Keratinocyte (primary cell): ENCODE measurements at regions not wholly inside any gene's neighbourhood (a gene's known extent, or its start where the extent isn't known, plus 50 kb on each side); places are given as distances from the start of the nearest gene placed in this dataset.

Experiments
- DNase-seq: peaks from one replicate; pipeline ENCODE4 v3.0.0-alpha.2; 2011; ENCODE audit warnings: low read depth, missing footprints, low spot score
- FAIRE-seq: peaks from 2 replicates; lab custom pipeline; 2011; peaks lifted over from hg19 to GRCh38; lab: Jason Lieb, UNC
- H2AFZ ChIP-seq: 2 replicates; pipeline ENCODE4 v1.6.0; 2012; ENCODE audit warnings: low read length, control low read depth, inconsistent platforms; ENCODE audit not compliant: control insufficient read depth
- H3K27ac ChIP-seq: 2 replicates; pipeline ENCODE4 v1.5.1; 2011; ENCODE audit warnings: low read length; ENCODE audit not compliant: control insufficient read depth, insufficient read depth
- H3K27me3 ChIP-seq: 3 replicates; pipeline ENCODE4 v1.6.0; 2011; ENCODE audit warnings: low read length; ENCODE audit not compliant: control insufficient read depth, insufficient read depth; ENCODE audit errors: extremely low read depth
- H3K36me3 ChIP-seq, 2 experiments: 2 replicates in 1 of 2; 3 replicates in 1 of 2; pipeline ENCODE4 v1.5.1; 2011; ENCODE audit warnings: low read length in 2 of 2, mild to moderate bottlenecking in 1 of 2; ENCODE audit not compliant: control insufficient read depth in 2 of 2, insufficient read depth in 2 of 2; ENCODE audit errors: extremely low read depth in 1 of 2
- H3K4me1 ChIP-seq: 3 replicates; pipeline ENCODE4 v1.5.1; 2011; ENCODE audit warnings: low read length; ENCODE audit not compliant: control insufficient read depth, insufficient read depth; ENCODE audit errors: extremely low read depth
- H3K4me2 ChIP-seq: 3 replicates; pipeline ENCODE4 v1.6.0; 2011; ENCODE audit warnings: low read depth, low read length; ENCODE audit not compliant: control insufficient read depth, insufficient read depth; ENCODE audit errors: extremely low read depth
- H3K4me3 ChIP-seq, 3 experiments: fragments of 200-600 bp in 1 of 3; sonication (generic) in 1 of 3; 2 replicates in 2 of 3; 3 replicates in 1 of 3; pipeline ENCODE4 v1.5.1; 2011 to 2016; ENCODE audit warnings: low read length in 3 of 3, mild to moderate bottlenecking in 3 of 3, control low read depth in 2 of 3, inconsistent platforms in 1 of 3, low read depth in 1 of 3, mixed read lengths in 1 of 3, mixed run types in 1 of 3, moderate library complexity in 1 of 3; ENCODE audit not compliant: control insufficient read depth in 2 of 3, insufficient read depth in 2 of 3; ENCODE audit errors: extremely low read depth in 1 of 3
- H3K79me2 ChIP-seq: 2 replicates; pipeline ENCODE4 v1.6.0; 2012; ENCODE audit warnings: low read length; ENCODE audit not compliant: control insufficient read depth, insufficient read depth
- H3K9ac ChIP-seq: 3 replicates; pipeline ENCODE4 v1.6.0; 2011; ENCODE audit warnings: low read length; ENCODE audit not compliant: control insufficient read depth, insufficient read depth; ENCODE audit errors: extremely low read depth
- H3K9me1 ChIP-seq: 3 replicates; pipeline ENCODE4 v1.6.0; 2011; ENCODE audit warnings: low read length; ENCODE audit not compliant: control insufficient read depth, insufficient read depth; ENCODE audit errors: extremely low read depth
- H3K9me3 ChIP-seq: 2 replicates; pipeline ENCODE4 v1.5.1; 2012; ENCODE audit warnings: low read depth, low read length; ENCODE audit not compliant: control insufficient read depth
- H4K20me1 ChIP-seq: 3 replicates; pipeline ENCODE4 v1.6.0; 2011; ENCODE audit warnings: low read length; ENCODE audit not compliant: control insufficient read depth, insufficient read depth; ENCODE audit errors: extremely low read depth
- EZH2 ChIP-seq: IDR thresholded peaks from one replicate; pipeline ENCODE4 v1.6.1; 2012; ENCODE audit warnings: inconsistent platforms, mild to moderate bottlenecking, low read length, moderate library complexity
- dilution Hi-C: fragments of 300-500 bp; cut with MboI; formaldehyde crosslinking; loops from one replicate; pipeline ENCODE4 v1.7.0; 2020; ENCODE audit warnings: low sequenced_read_pairs; ENCODE audit not compliant: extremely low pct_ligation_motif_present
- TF ChIP-seq, protein P1 (sequence below), 3 experiments: IDR thresholded peaks in 1 of 3; conservative IDR thresholded peaks in 1 of 3; optimal IDR thresholded peaks in 1 of 3; 2 replicates in 2 of 3; 3 replicates in 1 of 3; pipeline versions ENCODE3 to v1.5.1; 2011; ENCODE audit warnings: low read length in 3 of 3, mild to moderate bottlenecking in 3 of 3, moderate library complexity in 2 of 3, control low read depth in 1 of 3, inconsistent platforms in 1 of 3; ENCODE audit not compliant: insufficient read depth in 2 of 3; ENCODE audit errors: extremely low read depth in 1 of 3

- Histone ChIP-seq H3K79me2 (no peaks in the 10 kb centered on the region), H2AFZ (no peak overlapping the region), H3K4me2 (no peak overlapping the region), H3K9ac (no peak overlapping the region), H3K9me1 (no peaks in the 10 kb centered on the region), H3K36me3 (no peaks in the 10 kb centered on the region), H3K27ac (no peak overlapping the region), H4K20me1 (no peaks in the 10 kb centered on the region), H3K27me3 (no peaks in the 10 kb centered on the region), H3K4me1 (no peaks in the 10 kb centered on the region), H3K4me3 (no peak overlapping the region), H3K9me3 (no peaks in the 10 kb centered on the region)
- DNase-seq, result no peak
- dilution Hi-C loops, result no loop called here
- TF ChIP-seq, protein P1, sequence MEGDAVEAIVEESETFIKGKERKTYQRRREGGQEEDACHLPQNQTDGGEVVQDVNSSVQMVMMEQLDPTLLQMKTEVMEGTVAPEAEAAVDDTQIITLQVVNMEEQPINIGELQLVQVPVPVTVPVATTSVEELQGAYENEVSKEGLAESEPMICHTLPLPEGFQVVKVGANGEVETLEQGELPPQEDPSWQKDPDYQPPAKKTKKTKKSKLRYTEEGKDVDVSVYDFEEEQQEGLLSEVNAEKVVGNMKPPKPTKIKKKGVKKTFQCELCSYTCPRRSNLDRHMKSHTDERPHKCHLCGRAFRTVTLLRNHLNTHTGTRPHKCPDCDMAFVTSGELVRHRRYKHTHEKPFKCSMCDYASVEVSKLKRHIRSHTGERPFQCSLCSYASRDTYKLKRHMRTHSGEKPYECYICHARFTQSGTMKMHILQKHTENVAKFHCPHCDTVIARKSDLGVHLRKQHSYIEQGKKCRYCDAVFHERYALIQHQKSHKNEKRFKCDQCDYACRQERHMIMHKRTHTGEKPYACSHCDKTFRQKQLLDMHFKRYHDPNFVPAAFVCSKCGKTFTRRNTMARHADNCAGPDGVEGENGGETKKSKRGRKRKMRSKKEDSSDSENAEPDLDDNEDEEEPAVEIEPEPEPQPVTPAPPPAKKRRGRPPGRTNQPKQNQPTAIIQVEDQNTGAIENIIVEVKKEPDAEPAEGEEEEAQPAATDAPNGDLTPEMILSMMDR (optimal IDR thresholded peaks at IDR 0.05 in 1 of 3, IDR thresholded peaks at IDR 0.05 in 1 of 3, conservative IDR thresholded peaks at IDR 0.05 in 1 of 3; ENCODE audit: extremely low read depth in 1 of 3, insufficient read depth in 2 of 3, low read length in 3 of 3), result no peak
- TF ChIP-seq EZH2, result no peak
- FAIRE-seq, result no peak
Observed at GRCh38 chr18:73852789-73853549, 294.7 kb downstream of the FBXO15 start.

DNA sequence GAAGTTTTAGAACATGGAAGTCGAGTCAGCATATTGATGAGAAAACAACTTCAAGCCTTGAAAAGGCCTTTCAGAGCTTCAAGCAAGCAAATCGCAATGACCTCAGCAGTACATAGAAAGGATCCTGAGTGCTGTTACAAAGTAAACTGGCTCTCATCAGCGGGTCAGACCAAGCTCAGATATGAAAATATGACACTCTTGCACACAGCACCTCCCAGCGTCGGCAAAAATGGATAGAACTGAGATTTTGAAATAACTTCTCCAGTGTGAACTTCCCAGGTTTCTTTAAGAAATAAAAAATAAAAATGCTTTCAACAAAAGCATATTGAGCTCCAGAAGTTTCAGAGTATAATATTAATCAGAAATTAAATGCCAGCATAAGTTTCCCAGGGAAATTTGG lies 296.9 kb downstream of the FBXO15 start:
- Histone ChIP-seq H3K4me3 (no peak overlapping the region), H3K36me3 (no peaks in the 10 kb centered on the region), H3K9ac (no peak overlapping the region), H3K27me3 (no peaks in the 10 kb centered on the region), H3K27ac (no peak overlapping the region), H3K9me3 (no peaks in the 10 kb centered on the region), H2AFZ (no peak overlapping the region), H3K4me1 (no peaks in the 10 kb centered on the region), H3K79me2 (no peaks in the 10 kb centered on the region), H4K20me1 (no peaks in the 10 kb centered on the region), H3K4me2 (no peak overlapping the region), H3K9me1 (no peaks in the 10 kb centered on the region)
- no peak for TF ChIP-seq EZH2
- TF ChIP-seq, protein P1 (optimal IDR thresholded peaks at IDR 0.05 in 1 of 3, IDR thresholded peaks at IDR 0.05 in 1 of 3, conservative IDR thresholded peaks at IDR 0.05 in 1 of 3; ENCODE audit: extremely low read depth in 1 of 3, insufficient read depth in 2 of 3, low read length in 3 of 3), result no peak
- DNase-seq (no peak), FAIRE-seq (no peak)
- dilution Hi-C loops, result no loop called here
